ENCODE measurements at regions not wholly inside any gene's neighbourhood (a gene's known extent, or its start where the extent isn't known, plus 50 kb on each side); places are given as distances from the start of the nearest gene placed in this dataset.
"Not testable (repeated sequence)": the region's sequence is repeated elsewhere in the genome, so short reads cannot be mapped to it uniquely, and the experiment has no call there.

DNA sequence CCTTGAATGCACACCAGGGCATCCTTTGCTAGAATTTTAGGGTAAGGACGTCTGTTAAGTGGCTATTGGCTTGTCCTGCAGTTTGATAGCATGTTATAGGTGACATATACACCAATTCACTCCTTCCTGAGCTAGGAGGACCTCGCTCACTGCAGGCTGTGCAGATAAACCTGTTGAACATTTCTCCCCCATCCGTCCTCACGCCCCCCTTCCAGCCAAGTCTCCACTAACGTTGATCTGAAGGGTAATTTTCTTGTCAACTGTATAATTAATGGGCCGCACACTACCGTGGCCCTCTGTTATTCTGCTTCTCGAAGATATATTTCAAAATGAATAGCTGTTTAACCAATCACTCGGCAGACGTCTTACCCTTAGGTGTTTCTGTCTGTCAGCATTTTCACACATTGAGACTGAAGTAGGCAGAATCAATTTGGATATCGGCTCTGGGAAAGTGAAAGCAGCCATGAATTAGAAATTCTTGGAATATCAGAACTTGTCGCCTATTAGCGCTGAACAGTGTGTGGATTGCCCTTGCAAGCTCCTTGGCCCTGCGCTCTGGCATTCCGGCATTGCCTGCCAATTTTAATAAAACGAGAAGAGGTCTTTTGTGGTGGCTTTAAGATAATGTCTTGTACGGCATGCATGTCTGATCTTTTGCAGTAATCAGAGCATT lies 905.3 kb downstream of the TYW1 start:
- Mint-ChIP-seq H3K27me3 (peaks cover 57% of the 10 kb centered on the region), H3K4me1 (ENCODE audit: unreplicated experiment) (peaks cover 6% of the 10 kb centered on the region), H3K27ac (no peak overlapping the region), H3K4me3 (peak overlapping the region; percentile 29), H3K36me3 (no peaks in the 10 kb centered on the region), H3K9me3 (no peaks in the 10 kb centered on the region)
- TF ChIP-seq, protein P1, sequence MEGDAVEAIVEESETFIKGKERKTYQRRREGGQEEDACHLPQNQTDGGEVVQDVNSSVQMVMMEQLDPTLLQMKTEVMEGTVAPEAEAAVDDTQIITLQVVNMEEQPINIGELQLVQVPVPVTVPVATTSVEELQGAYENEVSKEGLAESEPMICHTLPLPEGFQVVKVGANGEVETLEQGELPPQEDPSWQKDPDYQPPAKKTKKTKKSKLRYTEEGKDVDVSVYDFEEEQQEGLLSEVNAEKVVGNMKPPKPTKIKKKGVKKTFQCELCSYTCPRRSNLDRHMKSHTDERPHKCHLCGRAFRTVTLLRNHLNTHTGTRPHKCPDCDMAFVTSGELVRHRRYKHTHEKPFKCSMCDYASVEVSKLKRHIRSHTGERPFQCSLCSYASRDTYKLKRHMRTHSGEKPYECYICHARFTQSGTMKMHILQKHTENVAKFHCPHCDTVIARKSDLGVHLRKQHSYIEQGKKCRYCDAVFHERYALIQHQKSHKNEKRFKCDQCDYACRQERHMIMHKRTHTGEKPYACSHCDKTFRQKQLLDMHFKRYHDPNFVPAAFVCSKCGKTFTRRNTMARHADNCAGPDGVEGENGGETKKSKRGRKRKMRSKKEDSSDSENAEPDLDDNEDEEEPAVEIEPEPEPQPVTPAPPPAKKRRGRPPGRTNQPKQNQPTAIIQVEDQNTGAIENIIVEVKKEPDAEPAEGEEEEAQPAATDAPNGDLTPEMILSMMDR (conservative IDR thresholded peaks at IDR 0.05) = no peak
- DNase-seq (ENCODE audit: extremely low spot score, unreplicated experiment) = no peak

GRCh38 chr7:67907792-67908191 lies 911.2 kb downstream of the TYW1 start:
- Mint-ChIP-seq H3K9me3 (peaks cover 5% of the 10 kb centered on the region), H3K4me3 (no peak overlapping the region), H3K36me3 (no peaks in the 10 kb centered on the region), H3K27me3 (peaks cover 44% of the 10 kb centered on the region), H3K4me1 (ENCODE audit: unreplicated experiment) (no peaks in the 10 kb centered on the region), H3K27ac (no peak overlapping the region)
- no peak for DNase-seq (ENCODE audit: extremely low spot score, unreplicated experiment)
- TF ChIP-seq, protein P1 (conservative IDR thresholded peaks at IDR 0.05) = no peak

DNA sequence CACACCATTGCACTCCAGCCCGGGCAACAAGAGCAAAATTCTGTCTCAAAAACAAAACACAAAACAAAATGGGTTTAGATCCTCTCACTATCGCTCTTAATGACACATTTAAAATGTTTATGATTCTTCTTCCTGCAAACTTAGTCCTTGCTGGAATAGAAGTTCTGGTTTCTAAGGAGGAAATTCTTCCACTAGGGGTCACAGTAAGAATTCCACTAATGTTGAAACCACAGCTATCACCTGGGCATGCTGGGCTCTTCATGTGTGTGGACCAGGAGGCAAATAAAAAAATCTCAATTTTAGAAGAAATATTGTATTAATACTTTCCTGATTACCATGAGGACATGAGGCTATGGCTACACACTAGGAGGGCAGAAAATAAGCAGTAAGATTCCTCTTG lies 915.8 kb downstream of the TYW1 start:
- Mint-ChIP-seq H3K4me1 (ENCODE audit: unreplicated experiment) (peaks cover 3% of the 10 kb centered on the region), H3K4me3 (no peak overlapping the region), H3K9me3 (peaks cover 5% of the 10 kb centered on the region), H3K36me3 (no peaks in the 10 kb centered on the region), H3K27ac (no peak overlapping the region), H3K27me3 (peaks cover 30% of the 10 kb centered on the region)
- TF ChIP-seq, protein P1 (conservative IDR thresholded peaks at IDR 0.05) = peak; percentile 30
- no peak for DNase-seq (ENCODE audit: extremely low spot score, unreplicated experiment)

GRCh38 chr7:67913604-67914003 lies 917.0 kb downstream of the TYW1 start:
- Mint-ChIP-seq H3K4me1 (ENCODE audit: unreplicated experiment) (peaks cover 3% of the 10 kb centered on the region), H3K27ac (no peak overlapping the region), H3K27me3 (peaks cover 25% of the 10 kb centered on the region), H3K36me3 (peaks cover 4% of the 10 kb centered on the region), H3K4me3 (no peak overlapping the region), H3K9me3 (peaks cover 5% of the 10 kb centered on the region)
- TF ChIP-seq, protein P1 (conservative IDR thresholded peaks at IDR 0.05) = no peak
- DNase-seq (ENCODE audit: extremely low spot score, unreplicated experiment) = no peak

- H3K4me3 Mint-ChIP-seq; H3K36me3 Mint-ChIP-seq; H3K4me1 Mint-ChIP-seq (ENCODE audit: unreplicated experiment); H3K27ac Mint-ChIP-seq; DNase-seq (ENCODE audit: extremely low spot score, unreplicated experiment); H3K9me3 Mint-ChIP-seq: not testable (repeated sequence)
- H3K27me3 Mint-ChIP-seq = peaks cover 23% of the 10 kb centered on the region
These were observed 919.5 kb downstream of the TYW1 start for GRCh38 chr7:67916111-67916510.

- DNase-seq (ENCODE audit: extremely low spot score, unreplicated experiment) = no peak
- peaks cover 4% of the 10 kb centered on the region for H3K36me3 Mint-ChIP-seq
- H3K4me3 Mint-ChIP-seq = no peak overlapping the region
- H3K27me3 Mint-ChIP-seq = peaks cover 25% of the 10 kb centered on the region
- peaks cover 5% of the 10 kb centered on the region for H3K9me3 Mint-ChIP-seq
- peaks cover 3% of the 10 kb centered on the region for H3K4me1 Mint-ChIP-seq (ENCODE audit: unreplicated experiment)
- H3K27ac Mint-ChIP-seq = no peak overlapping the region
- TF ChIP-seq, protein P1 (conservative IDR thresholded peaks at IDR 0.05) = no peak
These were observed 920.2 kb downstream of the TYW1 start for GRCh38 chr7:67916571-67917436.

Data from type B pancreatic cell (in vitro differentiated cells).